D341Med (cell line): ENCODE measurements at regions not wholly inside any gene's neighbourhood (a gene's known extent, or its start where the extent isn't known, plus 50 kb on each side); places are given as distances from the start of the nearest gene placed in this dataset.

Source experiments
- DNase-seq: peaks from one replicate; pipeline ENCODE4 v3.0.0; 2012; ENCODE audit warnings: low spot score

GRCh38 chr2:66382091-66382490 is 52.8 kb upstream of the MEIS1 start:
- DNase-seq = no peak

DNA sequence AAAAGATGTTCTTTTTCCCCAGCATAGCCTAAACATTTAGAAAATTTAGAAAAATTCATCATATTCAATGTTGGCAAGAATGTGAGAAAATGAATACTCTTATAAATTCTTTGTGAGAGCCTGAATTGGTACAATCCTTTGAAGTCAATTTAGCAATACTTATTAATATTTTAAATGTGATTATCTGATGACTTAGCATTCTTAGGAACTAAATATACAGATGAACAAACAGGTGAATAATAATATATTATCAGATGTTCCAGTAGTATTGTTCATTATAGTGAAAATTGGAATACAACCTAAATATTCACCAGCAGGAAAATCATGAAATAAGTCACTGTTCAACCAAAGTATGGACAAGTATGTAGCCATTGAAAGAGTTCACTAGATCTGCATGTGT is 55.5 kb upstream of the MEIS1 start:
- DNase-seq = no peak

DNA sequence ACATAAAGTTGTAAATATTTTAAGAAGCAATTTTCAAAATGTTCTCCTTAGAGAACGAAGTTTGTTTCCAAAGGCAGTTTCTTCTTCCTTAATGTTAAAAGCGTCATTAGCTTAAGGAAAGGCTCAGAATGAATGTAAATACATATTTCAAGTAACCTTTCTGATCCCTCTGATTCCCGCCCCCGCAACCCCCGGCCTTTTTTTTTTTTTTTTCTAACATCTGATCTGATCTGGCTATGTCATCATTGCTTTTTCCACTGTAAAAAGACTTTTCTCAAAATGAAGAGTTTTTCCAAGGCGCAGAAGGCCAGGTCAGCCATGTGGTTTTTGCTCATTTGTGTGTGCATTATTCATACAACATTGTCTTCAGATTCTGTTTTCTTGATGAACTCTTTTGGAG is 57.1 kb upstream of the MEIS1 start:
- DNase-seq = no peak

DNA sequence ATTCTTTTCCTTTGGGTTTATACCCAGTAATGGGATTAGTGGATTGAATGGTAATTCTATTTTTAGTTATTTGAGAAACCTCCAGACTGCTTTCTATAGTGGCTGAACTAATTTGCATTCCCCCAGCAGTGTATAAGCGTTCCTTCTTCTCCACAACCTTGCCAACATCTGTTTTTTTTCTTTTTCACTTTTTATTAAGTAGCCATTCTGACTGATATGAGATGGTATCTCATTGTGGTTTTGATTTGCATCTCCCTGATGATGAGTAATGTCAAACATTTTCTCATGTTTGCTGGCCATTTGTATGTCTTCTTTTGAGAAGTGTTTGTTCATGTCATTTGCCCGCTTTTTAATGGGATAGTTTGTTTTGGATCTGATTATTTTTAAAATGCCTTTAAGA is 64.1 kb upstream of the MEIS1 start:
- DNase-seq = no peak

- no peak for DNase-seq
Observed at GRCh38 chr2:66366619-66367018, 68.3 kb upstream of the MEIS1 start.

DNA sequence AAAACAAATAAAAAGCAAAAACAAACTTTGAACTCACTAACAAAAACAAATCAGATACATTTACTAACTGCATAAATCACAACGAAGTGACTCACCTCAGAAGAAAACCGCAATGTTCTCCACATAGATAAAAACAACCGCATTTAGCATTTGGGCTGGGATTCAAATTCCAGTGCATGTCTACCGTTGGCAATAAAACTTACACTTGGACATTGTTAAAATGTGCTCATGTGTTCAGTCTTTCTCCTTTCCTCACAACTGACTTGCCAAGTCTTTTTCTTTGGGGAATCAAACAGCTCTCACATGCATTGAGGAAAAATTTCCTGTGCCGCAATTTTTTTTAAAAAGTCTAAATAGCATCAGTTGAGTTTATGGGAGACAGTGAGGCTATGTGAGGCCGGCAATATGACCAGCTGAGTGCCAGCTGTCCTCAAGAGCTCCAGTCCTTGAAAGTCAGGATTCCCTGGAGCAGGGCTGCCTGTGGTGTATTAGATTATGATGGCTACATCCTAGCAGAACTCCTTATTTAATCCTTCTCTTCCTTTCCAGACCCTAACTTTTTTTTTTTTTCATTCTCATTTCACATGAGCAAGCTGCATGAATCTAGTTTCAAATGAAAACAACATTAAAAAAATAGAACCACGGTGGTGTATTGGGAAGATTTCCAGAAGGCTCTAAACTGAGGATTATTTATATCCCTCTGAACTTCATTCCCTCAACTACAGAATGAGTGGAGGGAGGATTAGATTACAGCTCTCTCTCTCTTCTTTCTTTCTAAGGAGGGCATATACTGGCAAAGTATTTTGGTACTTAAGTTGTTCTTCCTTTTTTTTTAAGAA is 70.2 kb upstream of the MEIS1 start:
- DNase-seq = no peak

DNA sequence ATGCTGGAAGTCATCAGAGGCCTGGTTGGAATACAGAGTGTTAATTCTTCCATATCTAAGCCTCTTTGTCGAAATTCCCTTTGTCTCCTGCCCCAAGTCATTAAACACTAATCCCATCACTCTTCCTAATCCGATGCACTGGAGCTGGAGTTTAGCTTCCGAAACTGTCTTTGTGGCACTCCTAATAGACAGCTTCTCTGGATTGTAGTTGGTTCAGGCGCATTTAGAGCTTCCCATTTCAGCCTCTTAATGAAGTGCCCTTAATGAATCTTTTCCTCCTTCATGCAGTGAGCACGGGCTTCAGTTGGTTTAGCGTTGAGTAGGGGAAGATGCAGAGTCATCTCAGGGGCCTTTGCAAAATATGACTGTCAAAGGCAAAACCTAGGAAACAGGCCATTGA is 72.2 kb upstream of the MEIS1 start:
- peak; percentile 62 for DNase-seq

GRCh38 chr2:66346231-66346664 is 88.7 kb upstream of the MEIS1 start:
- DNase-seq = no peak

GRCh38 chr2:66344087-66344663 is 90.8 kb upstream of the MEIS1 start:
- DNase-seq = no peak

DNA sequence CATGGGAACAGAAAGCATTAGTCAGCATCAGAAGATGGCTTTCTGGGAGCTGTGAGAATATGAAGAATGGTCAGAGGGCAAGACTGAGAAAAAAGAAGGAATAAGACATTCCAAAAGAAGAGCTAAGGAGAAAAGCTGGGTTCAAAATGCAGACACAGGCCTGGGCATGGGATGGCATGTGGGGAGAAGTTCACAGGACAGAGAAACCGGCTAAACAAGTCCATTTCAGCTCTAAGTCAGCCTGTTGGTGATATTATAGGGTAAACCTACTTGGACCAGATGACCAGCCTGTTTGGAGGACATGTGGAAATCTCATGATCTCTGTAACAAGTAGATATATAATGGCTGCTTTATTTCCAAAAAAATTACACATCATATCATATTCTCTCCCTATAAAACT is 91.7 kb upstream of the MEIS1 start:
- DNase-seq = no peak

- DNase-seq = no peak
Observed at GRCh38 chr2:66340521-66340920, 94.4 kb upstream of the MEIS1 start.

- no peak for DNase-seq
Observed at GRCh38 chr2:66334237-66335029, 100.5 kb upstream of the MEIS1 start.

GRCh38 chr2:66331176-66331575 is 103.7 kb upstream of the MEIS1 start:
- no peak for DNase-seq

DNA sequence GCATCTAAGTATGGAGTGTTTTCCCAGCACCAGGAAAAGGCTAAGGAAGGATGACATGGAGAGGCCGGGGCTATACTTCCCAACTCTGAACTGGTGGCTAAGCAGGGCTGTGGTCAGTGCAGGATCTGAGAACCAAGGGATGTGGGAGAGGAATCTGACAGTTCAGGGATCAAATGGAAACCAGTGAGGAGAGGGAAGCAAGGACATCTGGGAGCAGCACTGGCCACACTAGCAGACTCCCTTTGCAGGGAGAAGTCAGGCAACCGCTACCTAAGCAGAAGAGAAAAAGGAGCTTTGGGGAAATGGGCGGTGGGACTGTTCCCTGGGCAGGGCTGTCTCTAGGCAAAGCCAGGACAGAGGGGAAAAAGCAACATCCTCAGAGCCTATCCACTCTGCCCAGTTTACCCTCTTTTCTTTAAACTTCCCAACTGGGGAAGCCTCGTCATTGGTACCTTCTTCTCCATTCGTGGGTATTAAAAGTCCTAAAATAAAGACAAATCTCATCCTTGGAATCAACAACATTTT is 105.8 kb upstream of the MEIS1 start:
- no peak for DNase-seq

DNA sequence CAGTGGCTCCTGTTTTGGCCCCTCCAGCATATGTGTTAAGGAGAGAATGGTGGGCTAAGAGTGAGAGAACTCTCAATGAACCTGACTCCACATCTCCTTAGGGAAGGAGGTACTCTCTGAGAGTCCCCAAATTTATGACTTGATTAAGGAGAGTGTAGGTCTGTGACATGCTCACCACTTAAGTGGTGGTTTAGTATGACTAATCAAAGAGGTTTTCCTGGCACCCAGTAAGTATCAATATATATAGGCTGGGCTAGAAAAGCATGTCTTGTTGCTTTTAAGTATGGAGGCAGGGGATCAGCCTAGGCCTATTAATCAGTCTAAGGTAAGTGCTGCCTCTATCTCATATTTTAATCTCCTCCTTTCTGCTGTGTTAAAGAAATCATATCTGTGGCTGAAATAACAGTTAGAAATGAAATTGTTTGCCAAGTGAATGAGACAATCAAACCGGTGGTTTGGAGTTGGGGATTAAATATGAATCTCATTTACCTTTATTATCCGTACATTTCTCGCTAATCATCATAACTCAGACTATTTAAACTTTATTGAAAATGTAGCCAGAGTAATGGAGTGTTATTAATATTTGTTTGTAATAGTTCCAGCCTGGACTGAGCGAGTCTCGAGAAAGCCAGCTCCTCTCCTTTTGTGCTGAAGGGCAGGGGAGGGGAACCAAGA is 107.7 kb upstream of the MEIS1 start:
- no peak for DNase-seq

- DNase-seq = no peak
Observed at GRCh38 chr2:66324909-66325528, 109.9 kb upstream of the MEIS1 start.

- no peak for DNase-seq
Observed at GRCh38 chr2:66324356-66324755, 110.6 kb upstream of the MEIS1 start.

GRCh38 chr2:66323406-66323805 is 111.5 kb upstream of the MEIS1 start:
- no peak for DNase-seq

GRCh38 chr2:66322506-66323260 is 112.2 kb upstream of the MEIS1 start:
- no peak for DNase-seq

- no peak for DNase-seq
Observed at GRCh38 chr2:66318009-66318561, 116.8 kb upstream of the MEIS1 start.
